MCF 10A (cell line): ENCODE measurements at regions not wholly inside any gene's neighbourhood (a gene's known extent, or its start where the extent isn't known, plus 50 kb on each side); places are given as distances from the start of the nearest gene placed in this dataset.

ENCODE experiments used
- BruUV-seq: library from RNA; stranded (reverse); fragments of 400-500 nt; replicated peaks from 2 replicates; lab custom pipeline; 2021; lab: Mats Ljungman, UMichigan
- CTCF ChIA-PET: fragments of 300-600 bp; sonication (Branson Sonifier 250); formaldehyde crosslinking; extraction: SDS; loops from one replicate; lab custom pipeline; 2021; ENCODE audit warnings: antibody characterized with exemption, inconsistent platforms; lab: Yijun Ruan, JAX
- POLR2A ChIA-PET: fragments of 300-600, 350-650 bp; sonication (Branson Sonifier 250); formaldehyde crosslinking; extraction: SDS; loops from one replicate; lab custom pipeline; 2020; ENCODE audit warnings: antibody characterized with exemption, inconsistent platforms; lab: Yijun Ruan, JAX
- DNase-seq: peaks from one replicate; pipeline ENCODE4 v3.0.0-alpha.2; 2018; ENCODE audit not compliant: unreplicated experiment
- H3K27ac Mint-ChIP-seq: one replicate; pipeline ENCODE4 v1.8.0; 2022; ENCODE audit warnings: mild to moderate bottlenecking, low read depth, mixed read lengths; ENCODE audit not compliant: unreplicated experiment
- H3K27me3 Mint-ChIP-seq: one replicate; pipeline ENCODE4 v1.8.0; 2022; ENCODE audit warnings: mixed read lengths; ENCODE audit not compliant: insufficient read depth, unreplicated experiment
- H3K36me3 Mint-ChIP-seq: one replicate; pipeline ENCODE4 v1.8.0; 2022; ENCODE audit warnings: mild to moderate bottlenecking, moderate library complexity, mixed read lengths; ENCODE audit not compliant: insufficient read depth, unreplicated experiment
- H3K4me1 Mint-ChIP-seq: one replicate; pipeline ENCODE4 v1.8.0; 2022; ENCODE audit warnings: mixed read lengths; ENCODE audit not compliant: insufficient read depth, unreplicated experiment
- H3K4me3 Mint-ChIP-seq: one replicate; pipeline ENCODE4 v1.8.0; 2022; ENCODE audit warnings: mild to moderate bottlenecking, moderate library complexity, mixed read lengths; ENCODE audit not compliant: unreplicated experiment
- H3K9me3 Mint-ChIP-seq: one replicate; pipeline ENCODE4 v1.8.0; 2022; ENCODE audit warnings: mixed read lengths; ENCODE audit not compliant: unreplicated experiment
- CTCF ChIP-seq: fragments of 200-600 bp; IDR thresholded peaks from one replicate; pipeline ENCODE4 v1.8.0; 2022; ENCODE audit warnings: antibody characterized with exemption, mild to moderate bottlenecking; ENCODE audit not compliant: unreplicated experiment
- intact Hi-C: fragments of 100-400 bp; cut with micrococcal nuclease; formaldehyde crosslinking; loops from 2 replicates; pipeline ENCODE4 v1.14.1; 2022

- DNase-seq = no peak
- no peak overlapping the region for H3K27ac Mint-ChIP-seq
- H3K36me3 Mint-ChIP-seq = no peaks in the 10 kb centered on the region
- TF ChIP-seq CTCF = no peak
- CTCF ChIA-PET = interaction anchor here (1.1 to 1.6 kb wide), 3 partner anchors 19 to 141 kb away, joined by 4 to 6 read pairs (median 4); no protein-coding TSS in a partner anchor
- no peaks in the 10 kb centered on the region for H3K9me3 Mint-ChIP-seq
- no peaks in the 10 kb centered on the region for H3K4me1 Mint-ChIP-seq
- no peak overlapping the region for H3K4me3 Mint-ChIP-seq
- intact Hi-C loops = no loop called here
- no TSS peak for BruUV-seq
- POLR2A ChIA-PET = no interaction called here
- H3K27me3 Mint-ChIP-seq = no peaks in the 10 kb centered on the region
Observed at GRCh38 chr3:8276056-8276455, 225.6 kb upstream of the LMCD1 start.

- no peaks in the 10 kb centered on the region for H3K36me3 Mint-ChIP-seq
- no TSS peak for BruUV-seq
- intact Hi-C loops = no loop called here
- no peaks in the 10 kb centered on the region for H3K27me3 Mint-ChIP-seq
- CTCF ChIA-PET = interaction anchor here (0.6 to 1.6 kb wide), 4 partner anchors 20 to 386 kb away, joined by 3 to 6 read pairs (median 4); no protein-coding TSS in a partner anchor
- no peak for DNase-seq
- no peak for TF ChIP-seq CTCF
- H3K4me1 Mint-ChIP-seq = no peaks in the 10 kb centered on the region
- H3K9me3 Mint-ChIP-seq = no peaks in the 10 kb centered on the region
- H3K27ac Mint-ChIP-seq = no peak overlapping the region
- H3K4me3 Mint-ChIP-seq = no peak overlapping the region
- POLR2A ChIA-PET = no interaction called here
Observed at GRCh38 chr3:8276506-8276905, 225.1 kb upstream of the LMCD1 start.

- POLR2A ChIA-PET = interaction anchor here (0.8 kb wide), 1 partner anchor 1169 kb away, joined by 3 read pairs; no protein-coding TSS in a partner anchor
- DNase-seq = peak; percentile 9
- H3K4me1 Mint-ChIP-seq = no peaks in the 10 kb centered on the region
- no TSS peak for BruUV-seq
- no peak overlapping the region for H3K27ac Mint-ChIP-seq
- no peaks in the 10 kb centered on the region for H3K36me3 Mint-ChIP-seq
- no peak overlapping the region for H3K4me3 Mint-ChIP-seq
- no peak for TF ChIP-seq CTCF
- H3K9me3 Mint-ChIP-seq = no peaks in the 10 kb centered on the region
- intact Hi-C loops = no loop called here
- H3K27me3 Mint-ChIP-seq = no peaks in the 10 kb centered on the region
- CTCF ChIA-PET = interaction anchor here (0.6 to 1.2 kb wide), 3 partner anchors 23 to 335 kb away, joined by 3 read pairs; no protein-coding TSS in a partner anchor
Observed at GRCh38 chr3:8278448-8278847, 223.2 kb upstream of the LMCD1 start.

- no peak for DNase-seq
Observed at GRCh38 chr3:8279476-8279875, 222.1 kb upstream of the LMCD1 start.

More at GRCh38 chr3:8279476-8279875, 222.1 kb upstream of the LMCD1 start:
- CTCF ChIA-PET = interaction anchor here (0.6 to 1.3 kb wide), 3 partner anchors 22 to 395 kb away, joined by 3 to 5 read pairs (median 3); no protein-coding TSS in a partner anchor
- TF ChIP-seq CTCF = no peak
- Mint-ChIP-seq H3K4me1 (no peaks in the 10 kb centered on the region), H3K36me3 (no peaks in the 10 kb centered on the region), H3K27me3 (no peaks in the 10 kb centered on the region), H3K27ac (no peak overlapping the region), H3K9me3 (no peaks in the 10 kb centered on the region), H3K4me3 (no peak overlapping the region)
- intact Hi-C loops = no loop called here
- BruUV-seq = no TSS peak
- POLR2A ChIA-PET = no interaction called here
